RWPE1 (cell line): ENCODE measurements at regions not wholly inside any gene's neighbourhood (a gene's known extent, or its start where the extent isn't known, plus 50 kb on each side); places are given as distances from the start of the nearest gene placed in this dataset.
"Not testable (repeated sequence)": the region's sequence is repeated elsewhere in the genome, so short reads cannot be mapped to it uniquely, and the experiment has no call there.

Experiments used
- CTCF ChIA-PET: fragments of 350-600 bp; sonication (Branson Sonifier 250); formaldehyde crosslinking; extraction: SDS; loops from one replicate; lab custom pipeline; 2021; lab: Yijun Ruan, JAX
- POLR2A ChIA-PET: fragments of 400-600 bp; formaldehyde crosslinking; extraction: SDS; loops from one replicate; lab custom pipeline; 2020; ENCODE audit warnings: antibody characterized with exemption; ENCODE audit not compliant: low non-redundant PET; lab: Yijun Ruan, JAX
- DNase-seq: peaks from one replicate; pipeline ENCODE4 v3.0.0; 2012; ENCODE audit warnings: low spot score
- H3K27ac ChIP-seq: fragments of 450-650 bp; 2 replicates; pipeline ENCODE4 v1.5.1; 2017
- TF ChIP-seq, protein P1 (sequence below): fragments of 450-650 bp; conservative IDR thresholded peaks from 2 replicates; pipeline ENCODE4 v1.5.1; 2017; ENCODE audit warnings: low read depth, mild to moderate bottlenecking

DNA sequence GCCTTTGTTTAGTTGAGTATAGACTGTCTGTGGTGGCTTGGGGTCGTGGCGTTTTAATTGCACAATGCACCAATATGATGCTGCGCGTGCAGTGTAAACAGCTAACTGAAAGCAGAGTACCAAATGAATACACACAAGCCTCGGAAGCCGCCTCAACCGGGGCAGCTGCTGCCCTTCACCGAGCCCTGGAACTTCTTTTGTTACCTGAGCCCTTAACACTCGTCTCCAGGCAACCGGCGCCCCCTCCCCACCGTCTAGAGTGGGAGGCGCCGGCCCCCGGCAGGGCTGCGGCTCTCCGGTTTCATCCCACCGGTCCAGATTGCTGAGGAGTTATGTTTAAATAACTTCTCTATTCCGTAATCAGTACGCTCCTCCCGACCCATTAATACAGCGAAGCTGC is 173.2 kb upstream of the TBL1X start:
- TF ChIP-seq, protein P1, sequence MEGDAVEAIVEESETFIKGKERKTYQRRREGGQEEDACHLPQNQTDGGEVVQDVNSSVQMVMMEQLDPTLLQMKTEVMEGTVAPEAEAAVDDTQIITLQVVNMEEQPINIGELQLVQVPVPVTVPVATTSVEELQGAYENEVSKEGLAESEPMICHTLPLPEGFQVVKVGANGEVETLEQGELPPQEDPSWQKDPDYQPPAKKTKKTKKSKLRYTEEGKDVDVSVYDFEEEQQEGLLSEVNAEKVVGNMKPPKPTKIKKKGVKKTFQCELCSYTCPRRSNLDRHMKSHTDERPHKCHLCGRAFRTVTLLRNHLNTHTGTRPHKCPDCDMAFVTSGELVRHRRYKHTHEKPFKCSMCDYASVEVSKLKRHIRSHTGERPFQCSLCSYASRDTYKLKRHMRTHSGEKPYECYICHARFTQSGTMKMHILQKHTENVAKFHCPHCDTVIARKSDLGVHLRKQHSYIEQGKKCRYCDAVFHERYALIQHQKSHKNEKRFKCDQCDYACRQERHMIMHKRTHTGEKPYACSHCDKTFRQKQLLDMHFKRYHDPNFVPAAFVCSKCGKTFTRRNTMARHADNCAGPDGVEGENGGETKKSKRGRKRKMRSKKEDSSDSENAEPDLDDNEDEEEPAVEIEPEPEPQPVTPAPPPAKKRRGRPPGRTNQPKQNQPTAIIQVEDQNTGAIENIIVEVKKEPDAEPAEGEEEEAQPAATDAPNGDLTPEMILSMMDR, result no peak
- ChIA-PET CTCF (no interaction called here), POLR2A (no interaction called here)
- no peak overlapping the region for H3K27ac ChIP-seq
- no peak for DNase-seq

DNA sequence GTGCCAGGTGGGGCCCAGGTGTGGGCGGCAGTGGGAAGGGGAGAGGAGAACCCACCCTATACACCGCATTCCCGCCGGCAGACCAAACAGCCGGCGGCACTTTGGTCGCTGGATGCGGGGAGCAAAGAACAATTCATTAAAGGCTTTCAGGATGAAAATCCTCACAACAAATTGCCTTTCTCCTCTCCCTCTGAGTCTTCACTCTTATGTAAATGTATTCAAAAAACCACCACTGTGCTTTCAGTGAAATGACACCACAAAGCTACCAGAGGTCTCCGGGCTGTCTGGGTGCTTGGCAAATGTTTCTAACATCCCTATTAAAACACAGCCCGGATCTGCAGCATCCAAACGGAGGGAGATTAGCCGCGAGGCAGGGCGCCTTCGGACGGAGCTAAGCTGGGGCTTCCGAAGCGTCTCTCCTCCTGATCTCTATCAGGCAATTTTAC is 171.8 kb upstream of the TBL1X start:
- no peak overlapping the region for H3K27ac ChIP-seq
- ChIA-PET CTCF (interaction anchor here (0.6 to 0.8 kb wide), 2 partner anchors 20 to 324 kb away, joined by 3 read pairs; no protein-coding TSS in a partner anchor), POLR2A (no interaction called here)
- DNase-seq, result no peak
- TF ChIP-seq, protein P1, result no peak

DNA sequence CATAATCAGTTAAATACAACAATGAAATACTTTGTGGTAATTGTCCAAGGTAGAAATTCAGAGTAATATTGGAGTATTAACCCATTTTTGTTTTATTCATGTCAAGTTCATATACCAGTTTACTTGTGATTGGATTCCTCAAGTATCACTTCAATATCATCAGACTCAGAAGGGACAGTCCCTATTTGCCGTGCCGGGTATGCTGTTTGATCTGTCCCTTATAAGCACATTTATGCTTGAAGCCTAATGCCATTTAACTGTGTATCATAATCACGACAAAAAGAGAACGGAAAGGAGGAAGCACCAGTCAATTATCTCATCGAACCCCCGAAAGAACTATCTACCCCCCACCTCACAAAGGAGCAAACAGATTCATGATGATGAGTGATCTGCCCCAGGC is 171.0 kb upstream of the TBL1X start:
- H3K27ac ChIP-seq, result no peak overlapping the region
- POLR2A ChIA-PET, result no interaction called here
- DNase-seq, result no peak
- CTCF ChIA-PET, result interaction anchor here (0.6 kb wide), 1 partner anchor 161 kb away, joined by 3 read pairs; no protein-coding TSS in a partner anchor
- TF ChIP-seq, protein P1, result no peak

DNA sequence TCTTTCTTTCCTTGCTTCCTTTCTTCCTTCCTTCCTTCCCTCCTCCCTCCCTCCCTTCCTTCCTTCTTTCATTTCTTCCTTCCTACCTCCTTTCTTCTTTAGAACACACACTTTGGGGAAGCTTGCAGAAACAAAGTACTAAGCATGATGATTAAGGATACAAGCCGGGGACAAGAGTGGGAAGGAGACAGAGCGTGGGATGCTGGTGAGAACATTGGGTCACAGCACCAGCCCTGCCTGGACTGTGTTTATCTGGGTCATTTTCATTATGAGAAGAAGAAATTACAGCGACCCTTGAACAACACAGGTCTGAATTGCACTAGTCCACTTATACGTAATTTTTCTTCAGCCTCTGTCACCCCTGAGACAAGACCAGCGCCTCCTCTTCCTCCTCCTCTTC is 169.3 kb upstream of the TBL1X start:
- no peak for DNase-seq
- H3K27ac ChIP-seq, result no peak overlapping the region
- CTCF ChIA-PET, result no interaction called here
- POLR2A ChIA-PET, result no interaction called here
- TF ChIP-seq, protein P1, result no peak

DNA sequence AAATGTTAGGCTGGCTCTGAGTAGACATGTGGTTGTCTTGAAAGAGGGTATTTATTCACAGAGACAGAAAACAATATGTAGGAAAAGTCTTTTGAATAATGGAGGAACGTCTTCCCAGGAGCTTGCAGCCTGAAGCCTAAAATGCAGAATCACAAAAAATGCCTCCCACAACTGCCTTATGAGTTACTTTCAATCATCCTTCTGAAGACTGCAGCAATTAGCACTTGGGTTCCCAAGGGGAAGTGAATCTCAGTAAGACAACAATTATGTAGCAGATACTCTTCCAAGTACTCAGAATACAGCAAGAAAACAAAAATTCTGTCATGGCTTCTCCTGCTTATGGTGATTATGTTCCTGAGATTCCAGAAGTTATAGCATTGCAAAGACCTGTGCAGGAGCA is 166.6 kb upstream of the TBL1X start:
- TF ChIP-seq, protein P1, result no peak
- ChIA-PET POLR2A (no interaction called here), CTCF (interaction anchor here (1.8 kb wide), 1 partner anchor 15 kb away, joined by 6 read pairs; no protein-coding TSS in a partner anchor)
- no peak for DNase-seq
- H3K27ac ChIP-seq, result no peak overlapping the region

DNA sequence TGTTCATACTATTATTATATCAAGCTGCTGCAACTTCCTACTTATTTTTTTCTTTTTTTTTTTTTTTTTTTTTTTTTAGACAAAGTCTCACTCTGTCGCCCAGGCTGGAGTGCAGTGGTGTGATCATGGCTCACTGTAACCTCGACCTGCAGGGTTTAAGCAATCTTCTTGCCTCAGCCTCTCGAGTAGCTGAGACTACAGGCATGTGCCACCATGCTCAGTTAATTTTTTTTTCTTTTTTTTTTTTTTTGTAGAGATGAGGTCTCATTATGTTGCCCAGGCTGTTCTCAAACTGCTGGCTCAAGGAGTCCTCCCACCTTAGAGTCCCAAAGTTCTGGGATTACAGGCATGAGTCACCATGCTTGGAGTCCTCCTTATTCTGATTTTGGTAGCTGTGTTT is 165.2 kb upstream of the TBL1X start:
- CTCF ChIA-PET, result interaction anchor here (0.6 to 1.8 kb wide), 2 partner anchors 13 to 1021 kb away, joined by 3 to 6 read pairs; no protein-coding TSS in a partner anchor
- DNase-seq, POLR2A ChIA-PET, H3K27ac ChIP-seq: not testable (repeated sequence)

DNA sequence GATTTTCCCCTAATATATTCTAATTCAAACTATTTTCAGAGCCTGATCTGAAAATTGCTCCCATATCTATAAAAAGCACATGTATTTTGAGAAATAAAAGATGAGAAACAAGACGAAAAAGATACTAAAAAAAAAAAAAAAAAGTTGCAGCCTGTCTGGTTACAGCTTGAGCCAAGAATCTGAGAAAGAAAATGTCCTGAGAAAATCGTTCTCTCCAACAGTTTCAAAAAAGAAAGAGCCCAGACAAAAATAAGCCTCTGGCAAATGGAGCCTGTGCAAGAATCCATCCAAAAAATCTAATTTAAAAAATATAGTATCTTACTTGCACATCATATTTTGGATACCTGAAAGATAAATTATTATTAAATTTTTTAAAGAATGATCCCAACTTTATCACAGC is 163.0 kb upstream of the TBL1X start:
- ChIA-PET POLR2A (no interaction called here), CTCF (no interaction called here)
- no peak overlapping the region for H3K27ac ChIP-seq
- DNase-seq, result no peak
- TF ChIP-seq, protein P1, result no peak
